PC-3 (cell line): ENCODE measurements at regions not wholly inside any gene's neighbourhood (a gene's known extent, or its start where the extent isn't known, plus 50 kb on each side); places are given as distances from the start of the nearest gene placed in this dataset.
"Not testable (repeated sequence)": the region's sequence is repeated elsewhere in the genome, so short reads cannot be mapped to it uniquely, and the experiment has no call there.

ENCODE experiments used
- ATAC-seq: fragments of 200-7000 bp; cut with Tn5 transposase; 2 replicates; pipeline ENCODE4 v1.9.1; 2020; ENCODE audit warnings: mild to moderate bottlenecking, moderate library complexity
- BruUV-seq: library from RNA; stranded (reverse); fragments of 400-500 nt; replicated peaks from 2 replicates; lab custom pipeline; 2021; lab: Mats Ljungman, UMichigan
- CTCF ChIA-PET: fragments of 300-600 bp; sonication (Branson Sonifier 250); formaldehyde crosslinking; loops from one replicate; lab custom pipeline; 2022; ENCODE audit warnings: antibody characterized with exemption; lab: Charles Lee
- POLR2A ChIA-PET: fragments of 300-600 bp; sonication (Branson Sonifier 250); formaldehyde crosslinking; loops from one replicate; lab custom pipeline; 2022; ENCODE audit warnings: antibody characterized with exemption; ENCODE audit not compliant: unreplicated experiment; lab: Charles Lee
- DNase-seq: peaks from one replicate; pipeline ENCODE4 v3.0.0-alpha.2; 2015
- H2AFZ ChIP-seq: fragments of 300-600 bp; sonication (generic); 2 replicates; pipeline ENCODE4 v1.6.0; 2016; ENCODE audit warnings: antibody characterized with exemption, low read length
- H3F3A ChIP-seq: fragments of 300-600 bp; sonication (generic); one replicate; pipeline ENCODE4 v1.6.0; 2017; ENCODE audit warnings: antibody characterized with exemption, low read length, control low read depth, mild to moderate bottlenecking; ENCODE audit not compliant: unreplicated experiment
- H3K27ac ChIP-seq: fragments of 300-600 bp; sonication (generic); 2 replicates; pipeline ENCODE4 v1.5.1; 2016; ENCODE audit warnings: mild to moderate bottlenecking, low read length
- H3K27me3 ChIP-seq: fragments of 300-600 bp; sonication (generic); 2 replicates; pipeline ENCODE4 v1.6.1; 2016; ENCODE audit warnings: low read length, mixed read lengths
- H3K36me3 ChIP-seq: fragments of 300-600 bp; sonication (generic); 2 replicates; pipeline ENCODE4 v1.6.1; 2016; ENCODE audit warnings: low read depth, mixed run types, low read length, mixed read lengths
- H3K4me1 ChIP-seq: fragments of 300-600 bp; sonication (generic); 2 replicates; pipeline ENCODE4 v1.5.1; 2016; ENCODE audit warnings: low read length; ENCODE audit not compliant: insufficient read depth
- H3K4me2 ChIP-seq: fragments of 300-600 bp; sonication (generic); 2 replicates; pipeline ENCODE4 v1.6.0; 2016; ENCODE audit warnings: low read length
- H3K4me3 ChIP-seq: fragments of 300-600 bp; sonication (generic); 2 replicates; pipeline ENCODE4 v1.5.1; 2016; ENCODE audit warnings: mild to moderate bottlenecking, low read length, mixed read lengths
- H3K79me2 ChIP-seq: fragments of 300-600 bp; sonication (generic); 2 replicates; pipeline ENCODE4 v1.6.1; 2017; ENCODE audit warnings: low read length, mixed read lengths
- H3K9ac ChIP-seq: fragments of 300-600 bp; sonication (generic); 2 replicates; pipeline ENCODE4 v1.6.0; 2016; ENCODE audit warnings: mild to moderate bottlenecking, low read length
- H3K9me2 ChIP-seq: fragments of 300-600 bp; sonication (generic); replicated peaks from 2 replicates; pipeline ENCODE4 v1.6.1; 2016; ENCODE audit warnings: mixed run types, low read length, mixed read lengths
- H3K9me3 ChIP-seq: fragments of 300-600 bp; sonication (generic); 2 replicates; pipeline ENCODE4 v1.6.1; 2016; ENCODE audit warnings: low read length, mixed read lengths
- H4K20me1 ChIP-seq: fragments of 300-600 bp; sonication (generic); 2 replicates; pipeline ENCODE4 v1.6.1; 2016; ENCODE audit warnings: low read length, mixed read lengths
- EZH2 ChIP-seq: fragments of 300-600 bp; sonication (generic); IDR thresholded peaks from one replicate; pipeline ENCODE4 v1.6.1; 2017; ENCODE audit warnings: antibody characterized with exemption, mild to moderate bottlenecking, low read length; ENCODE audit not compliant: unreplicated experiment
- EZH2phosphoT487 ChIP-seq: fragments of 300-600 bp; sonication (generic); IDR thresholded peaks from 2 replicates; pipeline ENCODE4 v1.6.1; 2018; ENCODE audit warnings: mild to moderate bottlenecking, antibody characterized with exemption, low read length, borderline replicate concordance
- intact Hi-C: fragments of 100-400 bp; cut with micrococcal nuclease; formaldehyde crosslinking; loops from 2 replicates; pipeline ENCODE4 v1.9.0; 2023
- TF ChIP-seq, protein P1 (sequence below): fragments of 300-600 bp; sonication (generic); conservative IDR thresholded peaks from 2 replicates; pipeline ENCODE4 v1.5.1; 2017; ENCODE audit warnings: antibody characterized with exemption, low read depth, mild to moderate bottlenecking, low read length

- BruUV-seq, result no TSS peak
- ATAC-seq, result no peak
Measured at GRCh38 chr2:16238786-16239185, 298.4 kb downstream of the MYCN start.

DNA sequence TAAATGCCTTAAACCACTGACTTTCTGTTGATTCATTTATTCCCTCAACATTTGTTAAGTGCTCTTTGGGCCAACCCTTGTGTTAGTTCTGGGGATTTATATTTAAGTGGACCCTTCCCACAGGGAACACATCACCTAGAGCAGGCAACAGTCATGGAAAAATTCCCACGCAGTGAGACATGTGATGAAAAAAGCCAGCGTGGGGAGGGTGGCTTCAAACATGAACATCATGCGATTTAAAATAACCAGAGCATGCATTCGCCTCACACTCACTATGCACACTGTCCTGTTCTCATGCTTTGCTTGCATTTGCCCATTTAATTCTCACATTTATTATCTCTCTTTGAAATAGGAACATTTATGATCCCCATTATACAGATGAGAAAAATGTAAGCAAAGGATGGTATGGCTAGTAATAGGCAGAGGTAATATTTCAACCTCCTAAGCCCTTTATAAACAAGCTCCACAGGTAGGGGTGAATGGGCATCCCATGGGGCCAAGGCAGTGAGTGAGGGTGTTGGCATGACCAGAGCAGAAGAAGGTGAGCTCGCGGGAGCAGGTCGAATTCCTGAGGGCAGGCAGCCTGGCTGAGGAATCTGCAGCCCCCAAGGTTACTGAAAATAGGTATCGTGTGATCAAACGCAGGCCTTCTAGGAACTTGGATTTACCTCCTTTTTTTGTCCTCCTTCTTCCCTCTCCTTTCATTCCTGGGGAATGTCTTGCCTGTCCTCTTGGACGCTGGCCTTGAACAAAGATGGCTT is 297.8 kb downstream of the MYCN start:
- no peak overlapping the region for H2AFZ ChIP-seq
- TF ChIP-seq EZH2, result no peak
- TF ChIP-seq, protein P1, sequence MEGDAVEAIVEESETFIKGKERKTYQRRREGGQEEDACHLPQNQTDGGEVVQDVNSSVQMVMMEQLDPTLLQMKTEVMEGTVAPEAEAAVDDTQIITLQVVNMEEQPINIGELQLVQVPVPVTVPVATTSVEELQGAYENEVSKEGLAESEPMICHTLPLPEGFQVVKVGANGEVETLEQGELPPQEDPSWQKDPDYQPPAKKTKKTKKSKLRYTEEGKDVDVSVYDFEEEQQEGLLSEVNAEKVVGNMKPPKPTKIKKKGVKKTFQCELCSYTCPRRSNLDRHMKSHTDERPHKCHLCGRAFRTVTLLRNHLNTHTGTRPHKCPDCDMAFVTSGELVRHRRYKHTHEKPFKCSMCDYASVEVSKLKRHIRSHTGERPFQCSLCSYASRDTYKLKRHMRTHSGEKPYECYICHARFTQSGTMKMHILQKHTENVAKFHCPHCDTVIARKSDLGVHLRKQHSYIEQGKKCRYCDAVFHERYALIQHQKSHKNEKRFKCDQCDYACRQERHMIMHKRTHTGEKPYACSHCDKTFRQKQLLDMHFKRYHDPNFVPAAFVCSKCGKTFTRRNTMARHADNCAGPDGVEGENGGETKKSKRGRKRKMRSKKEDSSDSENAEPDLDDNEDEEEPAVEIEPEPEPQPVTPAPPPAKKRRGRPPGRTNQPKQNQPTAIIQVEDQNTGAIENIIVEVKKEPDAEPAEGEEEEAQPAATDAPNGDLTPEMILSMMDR, result no peak
- TF ChIP-seq EZH2phosphoT487, result no peak
- H3K36me3 ChIP-seq, result no peaks in the 10 kb centered on the region
- no peaks in the 10 kb centered on the region for H3K27me3 ChIP-seq
- no peaks in the 10 kb centered on the region for H3K9me2 ChIP-seq
- no peak overlapping the region for H3K4me2 ChIP-seq
- H3K4me3 ChIP-seq, result no peak overlapping the region
- H4K20me1 ChIP-seq, result no peaks in the 10 kb centered on the region
- DNase-seq, result no peak
- CTCF ChIA-PET, result no interaction called here
- no peaks in the 10 kb centered on the region for H3K79me2 ChIP-seq
- H3K9ac ChIP-seq, result no peak overlapping the region
- no peaks in the 10 kb centered on the region for H3K4me1 ChIP-seq
- no peaks in the 10 kb centered on the region for H3F3A ChIP-seq
- H3K9me3 ChIP-seq, result no peaks in the 10 kb centered on the region
- BruUV-seq, result no TSS peak
- no peak for ATAC-seq
- intact Hi-C loops, result no loop called here
- no peak overlapping the region for H3K27ac ChIP-seq
- POLR2A ChIA-PET, result no interaction called here

More at GRCh38 chr2:16238786-16239185, 298.4 kb downstream of the MYCN start:
- no peaks in the 10 kb centered on the region for H3K9me3 ChIP-seq
- no peak overlapping the region for H2AFZ ChIP-seq
- H3K36me3 ChIP-seq, result no peaks in the 10 kb centered on the region
- no peak overlapping the region for H3K27ac ChIP-seq
- no peak overlapping the region for H3K4me3 ChIP-seq
- no peaks in the 10 kb centered on the region for H3K4me1 ChIP-seq
- H3K9ac ChIP-seq, result no peak overlapping the region
- ChIA-PET POLR2A (no interaction called here), CTCF (no interaction called here)
- intact Hi-C loops, result no loop called here
- no peaks in the 10 kb centered on the region for H3K79me2 ChIP-seq
- no peak for DNase-seq
- TF ChIP-seq EZH2 (no peak), EZH2phosphoT487 (no peak)
- TF ChIP-seq, protein P1, result no peak
- no peaks in the 10 kb centered on the region for H3F3A ChIP-seq
- no peak overlapping the region for H3K4me2 ChIP-seq
- H4K20me1 ChIP-seq, result no peaks in the 10 kb centered on the region
- H3K27me3 ChIP-seq, result no peaks in the 10 kb centered on the region
- H3K9me2 ChIP-seq, result no peaks in the 10 kb centered on the region

DNA sequence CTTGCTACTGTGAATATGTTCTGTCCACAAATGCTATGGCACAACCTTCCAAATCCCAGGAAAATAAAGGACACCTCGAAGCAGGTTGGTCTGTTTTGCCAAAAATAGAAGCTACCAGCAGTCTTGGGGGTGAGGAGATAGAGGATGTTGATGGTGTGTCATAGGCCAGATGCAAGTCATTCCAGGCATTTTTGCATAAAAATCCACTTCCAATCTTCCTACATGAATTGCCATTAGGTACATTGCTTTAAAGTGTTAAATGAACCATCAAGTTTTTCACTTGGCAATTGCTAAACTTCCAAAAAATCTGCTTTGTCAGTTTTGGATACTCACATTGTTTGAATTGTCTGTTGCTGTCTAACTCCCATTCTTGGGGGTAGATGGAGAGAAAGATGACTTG is 295.4 kb downstream of the MYCN start:
- Histone ChIP-seq H3K9me2 (no peaks in the 10 kb centered on the region), H3K9ac (no peak overlapping the region), H3K9me3 (no peaks in the 10 kb centered on the region), H4K20me1 (no peaks in the 10 kb centered on the region), H3K79me2 (no peaks in the 10 kb centered on the region), H2AFZ (no peak overlapping the region), H3K36me3 (no peaks in the 10 kb centered on the region), H3K4me3 (no peak overlapping the region), H3K27me3 (no peaks in the 10 kb centered on the region), H3K27ac (no peak overlapping the region), H3K4me1 (no peaks in the 10 kb centered on the region), H3K4me2 (no peak overlapping the region), H3F3A (no peaks in the 10 kb centered on the region)
- no TSS peak for BruUV-seq
- intact Hi-C loops, result no loop called here
- ATAC-seq (no peak), DNase-seq (no peak)
- ChIA-PET POLR2A (no interaction called here), CTCF (no interaction called here)
- TF ChIP-seq, protein P1, result no peak
- no peak for TF ChIP-seq EZH2phosphoT487
- no peak for TF ChIP-seq EZH2

- DNase-seq, H3K9me2 ChIP-seq, H3F3A ChIP-seq, H3K79me2 ChIP-seq, H3K36me3 ChIP-seq, intact Hi-C loops, H3K9ac ChIP-seq, BruUV-seq, CTCF ChIA-PET, H3K4me3 ChIP-seq, H3K4me1 ChIP-seq, ATAC-seq, H3K27ac ChIP-seq, H3K27me3 ChIP-seq, H3K4me2 ChIP-seq, H4K20me1 ChIP-seq, H2AFZ ChIP-seq, POLR2A ChIA-PET, H3K9me3 ChIP-seq: not testable (repeated sequence)
Measured at GRCh38 chr2:16235291-16235690, 294.9 kb downstream of the MYCN start.
